ENCODE measurements at regions not wholly inside any gene's neighbourhood (a gene's known extent, or its start where the extent isn't known, plus 50 kb on each side); places are given as distances from the start of the nearest gene placed in this dataset.

DNA sequence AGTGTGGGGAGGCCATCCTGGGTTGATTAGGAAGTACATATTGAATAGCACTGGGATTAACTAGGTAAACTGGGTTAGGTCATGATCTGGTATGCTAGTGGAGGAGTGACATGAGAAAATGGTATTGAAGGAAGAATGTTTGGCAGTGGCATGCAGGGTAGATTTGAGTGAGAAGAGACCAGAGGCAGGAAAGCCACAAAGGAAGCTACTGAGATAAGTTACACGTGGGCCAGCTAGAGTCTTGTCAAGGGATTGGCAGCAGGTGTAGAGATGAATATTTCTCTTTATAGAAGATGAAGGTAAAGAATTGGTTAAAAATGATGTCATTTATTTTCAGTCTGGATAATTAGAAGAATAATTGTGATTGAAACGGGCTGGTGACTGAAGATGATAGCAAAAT is 91.0 kb upstream of the TPRG1 start:
- TF ChIP-seq, protein P1, sequence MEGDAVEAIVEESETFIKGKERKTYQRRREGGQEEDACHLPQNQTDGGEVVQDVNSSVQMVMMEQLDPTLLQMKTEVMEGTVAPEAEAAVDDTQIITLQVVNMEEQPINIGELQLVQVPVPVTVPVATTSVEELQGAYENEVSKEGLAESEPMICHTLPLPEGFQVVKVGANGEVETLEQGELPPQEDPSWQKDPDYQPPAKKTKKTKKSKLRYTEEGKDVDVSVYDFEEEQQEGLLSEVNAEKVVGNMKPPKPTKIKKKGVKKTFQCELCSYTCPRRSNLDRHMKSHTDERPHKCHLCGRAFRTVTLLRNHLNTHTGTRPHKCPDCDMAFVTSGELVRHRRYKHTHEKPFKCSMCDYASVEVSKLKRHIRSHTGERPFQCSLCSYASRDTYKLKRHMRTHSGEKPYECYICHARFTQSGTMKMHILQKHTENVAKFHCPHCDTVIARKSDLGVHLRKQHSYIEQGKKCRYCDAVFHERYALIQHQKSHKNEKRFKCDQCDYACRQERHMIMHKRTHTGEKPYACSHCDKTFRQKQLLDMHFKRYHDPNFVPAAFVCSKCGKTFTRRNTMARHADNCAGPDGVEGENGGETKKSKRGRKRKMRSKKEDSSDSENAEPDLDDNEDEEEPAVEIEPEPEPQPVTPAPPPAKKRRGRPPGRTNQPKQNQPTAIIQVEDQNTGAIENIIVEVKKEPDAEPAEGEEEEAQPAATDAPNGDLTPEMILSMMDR (IDR thresholded peaks at IDR 0.05): no peak
- no peak for TF ChIP-seq POLR2A (IDR thresholded peaks at IDR 0.05)
